Adrenal gland (tissue), 9 donors: ENCODE measurements at regions not wholly inside any gene's neighbourhood (a gene's known extent, or its start where the extent isn't known, plus 50 kb on each side); places are given as distances from the start of the nearest gene placed in this dataset.

Experiments used
- DNase-seq, 7 donors: peaks; one replicate each; pipeline ENCODE4 v3.0.0-alpha.2; 2019 to 2020
- H3K27ac ChIP-seq, 5 donors: fragments of 200-600 bp; sonication (generic) in 4 of 5; 1 replicate in 3 of 5; 2 replicates in 2 of 5; pipeline versions ENCODE4 v1.5.1 to v1.8.0; 2016 to 2020; ENCODE audit warnings: mild to moderate bottlenecking in 1 of 5
- H3K27me3 ChIP-seq: fragments of 200-600 bp; 2 replicates; pipeline ENCODE4 v1.8.0; 2021
- H3K36me3 ChIP-seq, 2 donors: fragments of 200-600 bp; replicated peaks in 1 of 2; 1 replicate in 1 of 2; 2 replicates in 1 of 2; pipeline versions ENCODE4 v1.5.1 to v1.8.0; 2018 to 2022
- H3K4me1 ChIP-seq, 2 donors: fragments of 200-600 bp; replicated peaks in 1 of 2; 1 replicate in 1 of 2; 2 replicates in 1 of 2; pipeline versions ENCODE4 v1.5.1 to v1.8.0; 2018 to 2021
- H3K4me3 ChIP-seq, 4 donors: fragments of 200-600 bp; sonication (generic) in 3 of 4; one replicate each; pipeline ENCODE4 v1.5.1; 2016 to 2018
- H3K9me3 ChIP-seq, 3 donors: fragments of 200-600 bp; sonication (generic) in 1 of 3; replicated peaks in 1 of 3; 1 replicate in 2 of 3; 2 replicates in 1 of 3; pipeline versions ENCODE4 v1.5.1 to v1.8.0; 2016 to 2021
- CTCF ChIP-seq, 6 experiments: fragments of 450-650 bp in 4 of 6; fragments of 200-600 bp in 2 of 6; sonication (generic) in 1 of 6; IDR thresholded peaks; 1 replicate in 5 of 6; 2 replicates in 1 of 6; pipeline versions ENCODE4 v1.5.1 to v1.8.0; 2016 to 2021; ENCODE audit warnings: antibody characterized with exemption in 6 of 6, mild to moderate bottlenecking in 2 of 6, moderate library complexity in 1 of 6
- POLR2A ChIP-seq, 2 donors: fragments of 450-650 bp; IDR thresholded peaks; one replicate each; pipeline ENCODE4 v1.6.1; 2017; ENCODE audit warnings: antibody characterized with exemption in 2 of 2, mild to moderate bottlenecking in 2 of 2, moderate library complexity in 1 of 2
- WGBS, 4 donors: extraction: QIAGEN DNeasy Blood & Tissue Kit in 2 of 4; methylation state at CpG; one replicate each; pipeline versions ENCODE4 v1.1.5 to v1.1.7; 2013 to 2017; 5-methylcytosine and 5-hydroxymethylcytosine counted together
- intact Hi-C, 2 donors: fragments of 100-400 bp; cut with DNase I; formaldehyde crosslinking; loops; one replicate each; pipeline versions ENCODE4 v1.14.1 to v1.15.0; 2022 to 2023
- donor health status: healthy with polysubstance abuse.
- donor health status: Bipolar disorder and iron deficiency.
- donor health status: DM: yes; HTN: yes; CAD: no.
- donor health status: DM: no; HTN: no; CAD: no.
- donor health status: DM: no; HTN: no; CAD: no.

GRCh38 chr2:186098821-186099220 is 360.2 kb downstream of the FSIP2 start:
- Histone ChIP-seq H3K36me3 (no peaks in the 10 kb centered on the region), H3K4me3 (no peak overlapping the region), H3K9me3 (no peaks in the 10 kb centered on the region), H3K27me3 (no peaks in the 10 kb centered on the region), H3K27ac (no peak overlapping the region), H3K4me1 (peaks cover 0 to 10% of the 10 kb centered on the region in 2 donors)
- 65 to 75% (median 69%) methylated on average over 1 of the region's 1 CpG for WGBS, 4 donors
- TF ChIP-seq POLR2A (IDR thresholded peaks at IDR 0.05) = no peak
- TF ChIP-seq CTCF (IDR thresholded peaks at IDR 0.05) = no peak
- no peak for DNase-seq
- intact Hi-C loops = no loop called here

DNA sequence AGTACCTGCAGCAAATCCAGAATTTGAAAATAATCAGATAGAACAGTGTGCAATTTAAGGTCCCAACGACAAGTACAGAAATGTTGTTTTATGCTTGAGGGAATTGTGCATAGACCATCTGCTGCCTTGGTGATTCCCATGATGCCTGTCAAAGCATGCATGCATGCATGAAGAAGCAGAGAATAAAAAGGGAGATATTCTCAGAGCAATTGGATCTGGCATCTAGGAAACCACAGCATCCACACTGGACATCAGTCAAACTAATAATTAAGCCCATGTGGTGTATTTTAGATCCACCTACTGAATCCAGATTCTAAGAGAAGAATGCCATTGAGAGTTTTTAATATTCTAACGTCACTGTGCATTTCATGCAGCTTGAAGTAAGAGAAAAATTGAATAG is 361.2 kb downstream of the FSIP2 start:
- TF ChIP-seq CTCF (IDR thresholded peaks at IDR 0.05) (no peak), POLR2A (IDR thresholded peaks at IDR 0.05) (no peak)
- no peaks in the 10 kb centered on the region for H3K9me3 ChIP-seq
- no peaks in the 10 kb centered on the region for H3K36me3 ChIP-seq
- whole genome bisulfite sequencing, 4 donors = 75 to 84% (median 80%) methylated on average over 2 of the region's 2 CpGs
- intact Hi-C loops = no loop called here
- H3K27ac ChIP-seq = no peak overlapping the region
- H3K27me3 ChIP-seq = no peaks in the 10 kb centered on the region
- DNase-seq = no peak
- H3K4me1 ChIP-seq = peaks cover 0 to 10% of the 10 kb centered on the region in 2 donors
- H3K4me3 ChIP-seq = no peak overlapping the region

GRCh38 chr2:186100636-186101035 is 362.0 kb downstream of the FSIP2 start:
- Histone ChIP-seq H3K4me1 (peaks cover 0 to 10% of the 10 kb centered on the region in 2 donors), H3K27ac (no peak overlapping the region), H3K27me3 (no peaks in the 10 kb centered on the region), H3K36me3 (no peaks in the 10 kb centered on the region), H3K4me3 (no peak overlapping the region), H3K9me3 (no peaks in the 10 kb centered on the region)
- DNase-seq = no peak
- intact Hi-C loops = no loop called here
- TF ChIP-seq CTCF (IDR thresholded peaks at IDR 0.05) (no peak), POLR2A (IDR thresholded peaks at IDR 0.05) (no peak)

- no peaks in the 10 kb centered on the region for H3K36me3 ChIP-seq
- intact Hi-C loops = no loop called here
- peak in 3 of 7 donors; percentile 26 to 44 (median 38) for DNase-seq
- WGBS, 4 donors = 48 to 72% (median 63%) methylated on average over 3 of the region's 3 CpGs
- peaks cover 0 to 10% of the 10 kb centered on the region in 2 donors for H3K4me1 ChIP-seq
- no peak overlapping the region for H3K27ac ChIP-seq
- no peak overlapping the region for H3K4me3 ChIP-seq
- no peaks in the 10 kb centered on the region for H3K27me3 ChIP-seq
- no peak for TF ChIP-seq CTCF (IDR thresholded peaks at IDR 0.05)
- TF ChIP-seq POLR2A (IDR thresholded peaks at IDR 0.05) = no peak
- H3K9me3 ChIP-seq = no peaks in the 10 kb centered on the region
These were observed 363.0 kb downstream of the FSIP2 start for GRCh38 chr2:186101616-186102015.
